Smooth muscle cell (in vitro differentiated cells): ENCODE measurements at regions not wholly inside any gene's neighbourhood (a gene's known extent, or its start where the extent isn't known, plus 50 kb on each side); places are given as distances from the start of the nearest gene placed in this dataset.

ENCODE experiments used
- DNase-seq: peaks from one replicate; lab custom pipeline; 2025; ENCODE audit not compliant: unreplicated experiment; lab: John Stamatoyannopoulos, UW
- H2AFZ ChIP-seq: fragments of 200-600 bp; sonication (generic); 2 replicates; pipeline ENCODE4 v1.6.0; 2016; ENCODE audit warnings: antibody characterized with exemption, low read depth, mild to moderate bottlenecking
- H3F3A ChIP-seq: fragments of 200-600 bp; sonication (generic); 2 replicates; pipeline ENCODE4 v1.6.0; 2017; ENCODE audit warnings: antibody characterized with exemption, low read depth
- H3K27ac ChIP-seq: fragments of 200-600 bp; sonication (generic); 2 replicates; pipeline ENCODE4 v1.5.1; 2016; ENCODE audit warnings: low read depth, mild to moderate bottlenecking
- H3K27me3 ChIP-seq: fragments of 200-600 bp; sonication (generic); 2 replicates; pipeline ENCODE4 v1.6.1; 2016; ENCODE audit warnings: low read depth, mild to moderate bottlenecking
- H3K36me3 ChIP-seq: fragments of 200-600 bp; sonication (generic); 2 replicates; pipeline ENCODE4 v1.5.1; 2016; ENCODE audit warnings: low read depth
- H3K4me1 ChIP-seq: fragments of 200-600 bp; sonication (generic); 2 replicates; pipeline ENCODE4 v1.5.1; 2016; ENCODE audit warnings: low read depth
- H3K4me2 ChIP-seq: fragments of 200-600 bp; sonication (generic); 2 replicates; pipeline ENCODE4 v1.6.0; 2016; ENCODE audit warnings: mild to moderate bottlenecking
- H3K4me3 ChIP-seq: fragments of 200-600 bp; sonication (generic); 2 replicates; pipeline ENCODE4 v1.5.1; 2016; ENCODE audit warnings: mild to moderate bottlenecking
- H3K79me2 ChIP-seq: fragments of 200-600 bp; sonication (generic); 2 replicates; pipeline ENCODE4 v1.6.0; 2016; ENCODE audit warnings: low read depth, mild to moderate bottlenecking
- H3K9ac ChIP-seq: fragments of 200-600 bp; sonication (generic); 2 replicates; pipeline ENCODE4 v1.6.0; 2016; ENCODE audit warnings: low read depth
- H3K9me3 ChIP-seq: fragments of 200-600 bp; sonication (generic); replicated peaks from 2 replicates; pipeline ENCODE4 v1.5.1; 2016; ENCODE audit warnings: low read depth
- H4K20me1 ChIP-seq: fragments of 200-600 bp; sonication (generic); 2 replicates; pipeline ENCODE4 v1.6.0; 2016; ENCODE audit warnings: low read depth
- CTCF ChIP-seq: fragments of 200-600 bp; sonication (generic); IDR thresholded peaks from 2 replicates; pipeline ENCODE4 v1.5.1; 2017; ENCODE audit warnings: borderline replicate concordance, mild to moderate bottlenecking, antibody characterized with exemption; ENCODE audit not compliant: insufficient read depth, poor library complexity, severe bottlenecking
- WGBS: methylation state at CpG from one replicate; pipeline ENCODE4 v1.1.7; 2016; ENCODE audit warnings: low lambda C conversion rate; 5-methylcytosine and 5-hydroxymethylcytosine counted together

GRCh38 chr13:37486171-37486681 lies 112.3 kb downstream of the POSTN start:
- Histone ChIP-seq H3K9me3 (no peaks in the 10 kb centered on the region), H3K4me2 (peak overlapping the region; percentile 73), H3K79me2 (no peaks in the 10 kb centered on the region), H3K4me3 (peak overlapping the region; percentile 6), H3K4me1 (no peaks in the 10 kb centered on the region), H3F3A (peaks cover 18% of the 10 kb centered on the region), H2AFZ (no peak overlapping the region), H4K20me1 (no peaks in the 10 kb centered on the region), H3K9ac (no peak overlapping the region), H3K27ac (peak overlapping the region; percentile 56), H3K36me3 (no peaks in the 10 kb centered on the region), H3K27me3 (no peaks in the 10 kb centered on the region)
- no peak for DNase-seq
- WGBS = 32% methylated on average over 7 of the region's 7 CpGs
- no peak for TF ChIP-seq CTCF

DNA sequence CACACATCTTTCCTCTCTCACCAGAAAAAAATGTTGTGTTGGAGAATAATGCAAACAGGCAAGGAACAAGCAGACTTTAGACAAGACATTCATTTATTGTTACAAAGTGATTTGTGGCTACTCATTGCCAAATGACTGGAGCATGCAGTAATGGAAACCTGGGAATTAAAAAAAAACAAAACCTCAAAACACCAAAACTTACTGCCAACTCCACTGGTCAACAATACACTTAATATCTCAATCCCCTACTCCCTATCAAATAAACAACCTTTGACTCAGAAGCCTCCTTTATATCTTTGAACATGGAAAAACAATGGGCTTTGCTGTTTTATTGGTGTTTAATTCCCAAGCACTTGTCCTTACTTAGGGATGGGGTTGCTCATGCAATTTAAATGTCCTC lies 112.8 kb downstream of the POSTN start:
- TF ChIP-seq CTCF = no peak
- no peaks in the 10 kb centered on the region for H3K9me3 ChIP-seq
- no peaks in the 10 kb centered on the region for H3K4me1 ChIP-seq
- peak overlapping the region; percentile 73 for H3K4me2 ChIP-seq
- peak overlapping the region; percentile 56 for H3K27ac ChIP-seq
- no peak overlapping the region for H3K9ac ChIP-seq
- no peak overlapping the region for H3K4me3 ChIP-seq
- H3K27me3 ChIP-seq = no peaks in the 10 kb centered on the region
- no peaks in the 10 kb centered on the region for H3K36me3 ChIP-seq
- no peaks in the 10 kb centered on the region for H3K79me2 ChIP-seq
- DNase-seq = no peak
- H3F3A ChIP-seq = peaks cover 18% of the 10 kb centered on the region
- H4K20me1 ChIP-seq = no peaks in the 10 kb centered on the region
- H2AFZ ChIP-seq = no peak overlapping the region

GRCh38 chr13:37484056-37484455 lies 114.5 kb downstream of the POSTN start:
- Histone ChIP-seq H3K27ac (peak overlapping the region; percentile 73), H3K9ac (no peak overlapping the region), H3K27me3 (no peaks in the 10 kb centered on the region), H3K4me1 (no peaks in the 10 kb centered on the region), H3K79me2 (no peaks in the 10 kb centered on the region), H2AFZ (no peak overlapping the region), H3F3A (peaks cover 18% of the 10 kb centered on the region), H3K4me3 (no peak overlapping the region), H4K20me1 (no peaks in the 10 kb centered on the region), H3K36me3 (no peaks in the 10 kb centered on the region), H3K4me2 (peak overlapping the region; percentile 39), H3K9me3 (no peaks in the 10 kb centered on the region)
- DNase-seq = no peak
- TF ChIP-seq CTCF = no peak
- 4% methylated on average over 2 of the region's 2 CpGs for WGBS

DNA sequence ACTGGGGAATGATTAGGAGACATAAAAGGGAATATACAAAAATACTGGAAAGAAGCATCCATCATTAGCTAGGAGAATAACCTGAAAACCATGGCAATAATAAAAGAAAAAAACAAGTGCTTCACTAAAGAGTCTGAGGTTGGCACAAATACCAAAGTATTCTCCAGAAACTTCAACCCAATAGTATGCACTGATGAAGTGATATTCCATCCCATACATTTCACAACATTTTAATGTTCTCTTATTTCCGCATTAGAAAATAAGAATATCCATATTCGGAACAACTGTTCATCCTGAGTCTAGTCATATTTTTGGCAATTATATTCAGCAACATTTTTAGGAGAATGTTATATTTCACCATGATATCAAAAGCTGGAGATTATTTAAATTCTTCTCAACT lies 116.2 kb downstream of the POSTN start:
- no peak overlapping the region for H3K4me3 ChIP-seq
- peaks cover 18% of the 10 kb centered on the region for H3F3A ChIP-seq
- H3K9ac ChIP-seq = no peak overlapping the region
- H3K27ac ChIP-seq = no peak overlapping the region
- no peak for TF ChIP-seq CTCF
- no peak for DNase-seq
- no peaks in the 10 kb centered on the region for H3K27me3 ChIP-seq
- H3K4me1 ChIP-seq = peaks cover under 1% of the 10 kb centered on the region
- WGBS = 95% methylated on average over 2 of the region's 2 CpGs
- no peaks in the 10 kb centered on the region for H3K79me2 ChIP-seq
- H3K4me2 ChIP-seq = no peak overlapping the region
- no peaks in the 10 kb centered on the region for H3K9me3 ChIP-seq
- no peaks in the 10 kb centered on the region for H3K36me3 ChIP-seq
- H4K20me1 ChIP-seq = no peaks in the 10 kb centered on the region
- H2AFZ ChIP-seq = no peak overlapping the region
